ENCODE measurements at regions not wholly inside any gene's neighbourhood (a gene's known extent, or its start where the extent isn't known, plus 50 kb on each side); places are given as distances from the start of the nearest gene placed in this dataset.

DNA sequence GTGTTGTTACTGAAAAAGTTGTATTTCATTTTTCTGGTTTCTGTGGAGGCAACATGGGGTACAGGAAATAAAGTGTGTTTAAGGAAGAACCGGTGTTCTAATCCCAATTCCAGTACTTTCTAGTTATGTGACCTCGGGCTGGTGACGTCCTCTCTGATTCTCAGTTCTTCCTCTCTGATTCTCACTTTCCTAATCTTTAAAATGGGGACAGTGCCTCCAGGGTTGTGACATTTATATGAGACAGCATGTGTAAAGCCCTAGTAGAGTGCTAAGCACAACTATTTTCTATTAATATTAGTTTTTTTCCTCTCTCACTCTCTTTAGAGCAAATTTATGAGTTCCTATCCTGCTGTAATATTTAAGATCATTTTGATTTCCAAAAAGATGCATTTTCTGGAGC lies 50.9 kb upstream of the PTPDC1 start:
- no peak for TF ChIP-seq POLR2A (IDR thresholded peaks at IDR 0.05; ENCODE audit: low read length)
- no peak for TF ChIP-seq CTCF (IDR thresholded peaks at IDR 0.05)
- TF ChIP-seq RFX5 (IDR thresholded peaks at IDR 0.05): no peak
- TF ChIP-seq RNF2 (IDR thresholded peaks at IDR 0.05; ENCODE audit: borderline replicate concordance, low read depth): no peak
- no peak for TF ChIP-seq EP300 (IDR thresholded peaks at IDR 0.05)
- TF ChIP-seq KDM1A (IDR thresholded peaks at IDR 0.05; ENCODE audit: low read depth): no peak
- no peak for TF ChIP-seq USF2 (IDR thresholded peaks at IDR 0.05)
- no peak for TF ChIP-seq FOSB (CRISPR knock-in tag; IDR thresholded peaks at IDR 0.05)
- no peak for TF ChIP-seq NR3C1 (IDR thresholded peaks at IDR 0.05)
- TF ChIP-seq CHD4 (IDR thresholded peaks at IDR 0.05; ENCODE audit: borderline replicate concordance): no peak
- TF ChIP-seq CEBPB (IDR thresholded peaks at IDR 0.05): no peak
- no peak for TF ChIP-seq BCL3 (IDR thresholded peaks at IDR 0.05)

Measured in A549 (cell line).